Esophagus squamous epithelium (tissue), 4 donors: ENCODE measurements at regions not wholly inside any gene's neighbourhood (a gene's known extent, or its start where the extent isn't known, plus 50 kb on each side); places are given as distances from the start of the nearest gene placed in this dataset.

Experiments
- CTCF ChIP-seq, 6 experiments: fragments of 450-650 bp in 4 of 6; fragments of 200-600 bp in 2 of 6; sonication (generic) in 2 of 6; IDR thresholded peaks; one replicate each; pipeline ENCODE4 v1.5.1; 2016 to 2019; ENCODE audit warnings: antibody characterized with exemption in 6 of 6, mild to moderate bottlenecking in 4 of 6, moderate library complexity in 4 of 6
- POLR2A ChIP-seq, 4 donors: fragments of 450-650 bp; IDR thresholded peaks; one replicate each; pipeline ENCODE4 v1.6.1; 2017; ENCODE audit warnings: antibody characterized with exemption in 4 of 4, mild to moderate bottlenecking in 4 of 4, moderate library complexity in 3 of 4

- TF ChIP-seq CTCF (IDR thresholded peaks at IDR 0.05) (no peak), POLR2A (IDR thresholded peaks at IDR 0.05) (no peak)
Measured at GRCh38 chr4:106652095-106652494, 283.5 kb upstream of the GIMD1 start.
